Limb (tissue), 2 donors: ENCODE measurements at regions not wholly inside any gene's neighbourhood (a gene's known extent, or its start where the extent isn't known, plus 50 kb on each side); places are given as distances from the start of the nearest gene placed in this dataset.

Experiments used
- DNase-seq, 2 donors: peaks; one replicate each; pipeline ENCODE4 v3.0.0-alpha.2; 2016; ENCODE audit errors: extremely low spot score in 2 of 2

DNA sequence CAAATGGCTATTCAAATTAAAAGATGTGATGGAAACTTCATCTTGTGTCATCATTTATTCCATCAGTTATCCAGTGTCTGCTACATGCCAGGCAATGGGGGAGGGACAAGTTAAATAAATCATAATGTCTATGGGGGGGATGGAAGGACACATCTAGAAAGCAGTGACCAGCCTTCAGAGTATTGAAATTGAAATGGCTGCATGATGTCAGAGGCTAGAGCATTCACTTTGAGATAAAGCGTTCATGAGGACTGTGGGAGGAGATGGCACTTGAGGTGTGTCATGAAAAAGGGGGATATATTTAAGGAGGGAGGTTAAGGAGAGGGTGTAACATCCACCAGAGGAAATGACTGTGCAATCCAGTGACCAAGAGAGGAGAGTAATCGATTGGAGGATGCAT, 50.6 kb downstream of the SLIT2 start:
- no peak for DNase-seq

GRCh38 chr4:20305976-20306375, 54.3 kb downstream of the SLIT2 start:
- DNase-seq, result no peak

- no peak for DNase-seq
Observed at GRCh38 chr4:20311856-20312255, 60.2 kb downstream of the SLIT2 start.

DNA sequence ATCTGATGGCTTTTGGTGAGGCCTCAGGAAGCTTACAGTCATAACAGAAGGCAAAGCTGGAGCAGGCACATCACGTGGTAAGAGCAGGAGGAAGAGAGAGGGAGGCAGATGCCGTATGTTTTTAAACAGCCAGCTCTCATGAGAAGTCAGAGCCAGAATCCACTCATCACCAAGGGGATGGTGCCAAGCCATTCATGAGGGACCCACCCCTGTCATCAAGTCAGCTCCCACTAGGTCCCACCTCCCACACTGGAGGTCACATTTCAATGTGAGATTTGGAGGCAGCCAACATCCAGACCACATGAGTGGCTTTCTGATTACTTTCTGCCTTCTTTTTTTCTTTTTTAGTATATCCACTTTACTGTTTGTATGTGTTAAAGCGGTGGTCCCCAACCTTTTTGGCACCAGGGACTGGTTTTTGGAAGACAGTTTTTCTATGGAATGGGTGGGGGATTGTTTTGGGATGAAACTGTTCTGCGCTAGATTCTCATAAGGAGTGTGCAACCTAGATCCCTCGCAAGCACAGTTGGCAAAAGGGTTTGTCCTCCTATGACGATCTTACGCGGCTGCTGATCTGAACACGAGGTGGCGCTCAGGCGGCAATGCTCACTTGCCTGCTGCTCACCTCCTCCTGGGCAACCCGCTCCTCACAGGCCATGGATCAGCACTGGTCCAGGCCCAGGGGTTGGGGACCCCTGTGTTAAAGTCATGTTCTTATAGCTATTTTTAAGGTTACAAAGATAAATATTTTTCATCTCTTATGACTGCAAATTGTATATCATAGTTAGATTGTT, 61.7 kb downstream of the SLIT2 start:
- no peak for DNase-seq

DNA sequence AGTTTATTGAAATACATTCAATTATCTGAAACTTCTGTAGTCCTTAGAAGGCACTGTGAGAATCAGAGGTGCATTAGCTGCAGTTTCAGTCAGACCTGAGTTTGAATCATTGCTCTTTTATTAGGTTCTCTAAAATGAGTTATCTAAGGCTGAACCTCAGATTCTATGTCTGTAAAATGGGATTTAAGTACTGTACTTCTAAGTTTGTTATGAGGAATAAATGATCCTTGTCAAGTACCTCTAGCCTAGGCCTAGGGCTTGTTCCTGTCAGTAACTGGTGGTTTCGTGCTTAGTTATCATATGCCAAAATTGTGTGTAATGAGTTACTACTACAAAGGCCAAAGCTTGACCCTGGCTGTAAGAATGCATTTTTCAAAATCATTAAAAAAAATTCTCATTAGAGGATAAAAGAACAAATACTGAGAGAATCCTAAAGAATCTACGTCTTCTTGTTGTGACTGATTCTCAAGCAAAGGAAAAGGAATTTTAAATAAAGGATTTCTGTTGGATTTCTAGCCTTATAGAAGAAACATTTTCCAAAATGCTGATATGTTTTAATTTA, 65.8 kb downstream of the SLIT2 start:
- DNase-seq, result no peak

GRCh38 chr4:20318001-20318908, 66.5 kb downstream of the SLIT2 start:
- no peak for DNase-seq

- no peak for DNase-seq
Observed at GRCh38 chr4:20318909-20319277, 67.2 kb downstream of the SLIT2 start.

- DNase-seq, result no peak
Observed at GRCh38 chr4:20319825-20320612, 68.3 kb downstream of the SLIT2 start.

GRCh38 chr4:20323991-20324390, 72.3 kb downstream of the SLIT2 start:
- DNase-seq, result no peak

DNA sequence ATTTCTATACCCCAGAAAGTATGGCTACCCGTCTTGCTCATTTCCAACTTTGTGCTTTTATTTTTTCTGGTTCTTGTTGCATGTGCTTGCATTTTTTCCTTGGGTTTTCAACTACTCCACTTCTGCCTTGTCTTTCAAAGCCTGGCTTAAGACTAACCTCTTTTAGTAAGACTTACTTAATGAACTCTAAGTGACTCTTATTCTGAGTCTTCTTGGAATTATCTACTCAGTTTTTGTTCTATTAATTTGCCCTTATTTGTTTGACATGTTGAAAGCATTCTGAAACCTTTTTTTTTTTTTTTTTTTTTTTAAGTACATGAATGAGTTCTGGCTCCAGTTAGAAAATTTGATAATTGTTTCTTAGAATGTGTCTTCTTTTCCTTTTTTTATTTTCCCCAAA, 74.8 kb downstream of the SLIT2 start:
- no peak for DNase-seq

DNA sequence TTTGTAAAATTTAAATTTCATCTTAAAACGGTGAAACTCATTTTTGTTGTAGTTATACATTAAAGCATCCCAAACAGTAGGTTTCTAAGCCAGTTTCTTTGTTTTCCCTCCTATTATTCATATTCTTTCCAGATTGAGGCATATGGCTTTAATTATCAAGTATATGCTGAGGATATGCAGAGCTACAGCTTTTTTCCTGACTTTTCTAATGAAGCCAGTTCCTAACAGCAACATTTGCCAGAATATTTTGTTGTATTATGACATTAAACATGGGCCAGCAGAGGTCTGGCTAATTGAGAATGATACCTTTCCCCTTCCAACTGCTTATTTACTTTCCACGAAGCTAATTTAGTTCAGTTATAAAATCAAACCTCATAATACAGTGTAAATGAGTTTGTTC, 75.3 kb downstream of the SLIT2 start:
- no peak for DNase-seq

DNA sequence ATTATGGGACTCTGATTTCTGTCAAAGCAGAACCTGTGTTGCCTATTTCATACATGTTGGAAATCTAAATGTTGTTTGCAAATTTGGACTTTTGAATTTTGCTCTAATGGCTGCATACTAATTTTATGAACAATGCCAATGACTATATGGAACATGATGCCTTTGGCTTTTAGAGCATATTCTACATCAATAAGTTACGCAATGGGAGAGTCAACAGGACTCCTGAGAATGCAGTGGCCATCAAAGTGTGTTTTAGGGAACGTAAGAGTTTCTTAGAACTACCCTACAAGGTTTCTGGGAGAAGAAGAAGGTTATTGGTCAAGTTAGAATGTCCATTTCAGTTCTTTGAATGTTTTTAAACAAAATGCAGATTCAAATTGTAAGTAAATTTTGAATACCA, 76.1 kb downstream of the SLIT2 start:
- DNase-seq, result no peak

- no peak for DNase-seq
Observed at GRCh38 chr4:20331642-20332041, 79.9 kb downstream of the SLIT2 start.

GRCh38 chr4:20333141-20333715, 81.5 kb downstream of the SLIT2 start:
- no peak for DNase-seq

DNA sequence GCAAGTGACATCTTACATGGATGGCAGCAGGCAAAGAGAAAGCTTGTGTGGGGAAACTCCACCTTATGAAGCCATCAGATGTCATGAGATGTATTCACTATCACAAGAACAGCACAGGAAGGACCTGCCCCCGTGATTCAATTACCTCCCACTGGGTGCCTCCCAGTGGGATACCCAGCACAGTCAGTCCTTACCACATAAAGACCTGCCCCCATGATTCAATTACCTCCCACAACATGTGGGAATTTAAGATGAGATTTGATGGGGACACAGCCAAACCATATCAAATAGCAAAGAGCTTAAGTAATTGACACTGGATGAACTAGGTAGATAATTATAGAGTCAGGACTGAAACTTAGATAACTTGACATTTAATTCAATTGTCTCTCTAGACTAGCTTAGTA, 85.6 kb downstream of the SLIT2 start:
- DNase-seq, result no peak

- DNase-seq, result no peak
Observed at GRCh38 chr4:20338841-20339240, 87.1 kb downstream of the SLIT2 start.

DNA sequence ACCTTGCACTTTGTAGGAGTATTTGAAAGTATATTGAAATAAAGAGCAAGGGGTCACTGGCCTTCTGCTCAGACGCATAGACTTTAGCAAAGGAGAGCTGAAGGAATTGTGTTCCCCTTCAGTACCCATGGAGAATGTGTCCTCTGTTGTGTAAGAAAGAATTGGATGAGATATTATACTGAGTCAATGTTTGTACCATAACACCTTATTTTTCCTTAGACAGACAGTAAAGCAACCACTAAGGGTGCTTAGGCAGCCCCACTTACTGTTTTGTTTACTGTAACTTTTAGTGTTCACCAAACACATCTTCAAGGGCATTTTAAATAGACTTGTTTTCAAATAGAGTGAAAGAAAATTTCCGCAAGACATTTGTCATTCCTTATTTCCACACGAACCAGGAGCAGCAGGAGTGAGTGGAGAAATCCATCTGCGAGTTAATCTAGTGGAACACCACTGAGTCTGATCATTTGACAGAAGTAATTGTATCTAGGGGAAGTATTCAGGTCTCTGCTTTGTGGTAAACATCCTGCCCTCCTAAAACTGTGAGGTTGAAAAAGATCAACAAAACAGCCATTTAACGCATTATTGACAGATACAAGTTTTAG, 89.5 kb downstream of the SLIT2 start:
- no peak for DNase-seq

DNA sequence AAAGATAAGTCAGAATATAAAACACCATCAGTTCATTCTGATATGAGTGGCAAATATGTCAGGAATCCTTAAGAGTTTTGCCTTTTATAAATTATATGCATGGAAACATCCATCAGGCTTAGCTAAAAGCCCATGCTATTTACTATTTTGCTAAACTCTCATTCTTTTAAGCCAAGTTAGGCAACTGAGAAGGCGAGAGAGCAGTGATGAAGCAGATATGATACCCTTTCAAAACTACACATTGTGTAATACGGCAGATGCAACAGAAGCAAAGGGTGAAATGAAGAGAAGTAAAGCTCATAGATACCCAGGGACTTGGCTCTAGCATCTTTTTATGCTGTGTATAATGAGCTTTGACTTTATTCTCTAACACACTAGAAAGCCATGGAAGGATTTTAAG, 95.8 kb downstream of the SLIT2 start:
- DNase-seq, result no peak

DNA sequence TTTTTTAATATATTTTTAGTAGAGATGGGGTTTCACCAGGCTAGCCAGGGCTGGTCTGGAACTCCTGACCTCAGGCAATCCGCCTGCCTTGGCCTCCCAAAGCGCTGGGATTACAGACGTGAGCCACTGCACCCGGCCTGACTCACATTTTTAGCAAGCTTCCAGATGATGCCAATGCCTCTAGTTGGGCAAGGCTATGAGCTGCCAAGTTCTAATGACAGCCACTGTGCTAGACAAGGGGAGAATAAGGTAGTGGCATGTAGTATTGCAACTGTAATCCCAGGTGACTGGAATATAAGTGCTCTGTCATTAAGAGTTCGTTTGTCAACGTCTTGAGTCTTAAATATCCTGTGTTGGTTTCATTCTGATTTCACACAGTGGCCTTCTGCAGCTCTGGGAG, 96.7 kb downstream of the SLIT2 start:
- no peak for DNase-seq

DNA sequence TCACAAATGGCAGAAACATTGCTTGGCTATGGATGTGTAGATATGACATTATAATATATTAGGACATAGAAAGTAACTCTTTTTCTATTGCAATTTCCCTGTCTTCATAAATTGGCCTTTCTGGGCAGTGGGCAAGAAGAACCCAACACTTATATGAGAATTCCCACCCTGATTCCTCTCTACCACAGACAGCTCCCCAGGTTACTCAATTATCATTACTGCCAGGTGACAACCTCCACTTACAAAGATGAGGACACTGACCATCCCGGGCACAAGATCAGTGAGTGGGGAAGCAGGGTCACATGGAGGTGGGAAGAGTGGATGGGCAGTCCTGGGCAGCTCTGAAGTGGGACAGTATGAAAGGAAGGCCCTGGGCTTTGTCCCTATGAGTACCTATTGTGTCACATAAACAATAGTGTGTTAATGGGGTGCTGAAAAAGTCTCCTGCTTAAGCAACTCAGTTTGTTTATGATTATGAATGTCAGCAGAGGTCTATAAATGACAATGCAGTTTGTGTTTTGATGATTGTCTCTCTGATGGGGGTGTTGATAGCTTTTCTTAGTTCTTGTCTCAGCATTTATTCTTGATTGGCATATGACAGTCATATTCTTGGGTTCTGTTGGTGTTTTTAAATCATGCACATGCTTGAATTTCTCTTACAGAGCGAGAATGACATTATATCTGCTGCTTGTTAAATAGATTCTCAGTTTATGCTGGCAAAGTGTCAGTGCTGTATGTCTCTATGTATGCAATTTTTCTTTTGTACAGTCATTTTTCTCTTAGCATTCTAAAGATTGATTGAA, 99.9 kb downstream of the SLIT2 start:
- no peak for DNase-seq
